Fibroblast of lung (primary cell): ENCODE measurements at regions not wholly inside any gene's neighbourhood (a gene's known extent, or its start where the extent isn't known, plus 50 kb on each side); places are given as distances from the start of the nearest gene placed in this dataset.

Source experiments
- DNase-seq, 2 donors: peaks; one replicate each; pipeline versions ENCODE4 v3.0.0 to v3.0.0-alpha.2; 2010; ENCODE audit warnings: low read depth in 2 of 2
- H2AFZ ChIP-seq: 2 replicates; pipeline ENCODE4 v1.5.1; 2012; ENCODE audit warnings: low read length, control low read depth, inconsistent platforms
- H3K27ac ChIP-seq: 2 replicates; pipeline ENCODE4 v1.5.1; 2011; ENCODE audit warnings: low read length, control low read depth; ENCODE audit not compliant: insufficient read depth
- H3K27me3 ChIP-seq: 2 replicates; pipeline ENCODE4 v1.5.1; 2011; ENCODE audit warnings: mild to moderate bottlenecking, low read length; ENCODE audit not compliant: control insufficient read depth, insufficient read depth
- H3K36me3 ChIP-seq: 2 replicates; pipeline ENCODE4 v1.5.1; 2011; ENCODE audit warnings: low read length; ENCODE audit not compliant: control insufficient read depth, insufficient read depth
- H3K4me1 ChIP-seq: 2 replicates; pipeline ENCODE4 v1.5.1; 2011; ENCODE audit warnings: low read length; ENCODE audit not compliant: control insufficient read depth, insufficient read depth; ENCODE audit errors: extremely low read depth
- H3K4me2 ChIP-seq: 2 replicates; pipeline ENCODE4 v1.5.1; 2011; ENCODE audit warnings: low read length, control low read depth; ENCODE audit not compliant: insufficient read depth; ENCODE audit errors: extremely low read depth
- H3K4me3 ChIP-seq, 4 experiments: fragments of 200-600 bp in 1 of 4; sonication (generic) in 1 of 4; replicated peaks in 1 of 4; 2 replicates each; pipeline ENCODE4 v1.5.1; 2011 to 2016; ENCODE audit warnings: low read length in 4 of 4, low read depth in 3 of 4, mild to moderate bottlenecking in 3 of 4, control low read depth in 2 of 4, inconsistent platforms in 1 of 4, mixed read lengths in 1 of 4; ENCODE audit not compliant: insufficient read depth in 1 of 4; ENCODE audit errors: control extremely low read depth in 1 of 4
- H3K79me2 ChIP-seq: 2 replicates; pipeline ENCODE4 v1.5.1; 2012; ENCODE audit warnings: mild to moderate bottlenecking, low read length, inconsistent platforms; ENCODE audit not compliant: control insufficient read depth, insufficient read depth
- H3K9ac ChIP-seq: 2 replicates; pipeline ENCODE4 v1.5.1; 2011; ENCODE audit warnings: mild to moderate bottlenecking, low read length, control low read depth; ENCODE audit not compliant: insufficient read depth
- H3K9me3 ChIP-seq: 2 replicates; pipeline ENCODE4 v1.5.1; 2012; ENCODE audit warnings: low read depth, low read length; ENCODE audit not compliant: control insufficient read depth, insufficient read depth
- H4K20me1 ChIP-seq: 2 replicates; pipeline ENCODE4 v1.5.1; 2011; ENCODE audit warnings: low read length; ENCODE audit not compliant: control insufficient read depth, insufficient read depth; ENCODE audit errors: extremely low read depth
- EZH2 ChIP-seq: IDR thresholded peaks from 2 replicates; pipeline ENCODE4 v1.5.1; 2012; ENCODE audit warnings: low read length, control low read depth, mild to moderate bottlenecking; ENCODE audit errors: missing control alignments
- TF ChIP-seq, protein P1 (sequence below), 2 donors: IDR thresholded peaks in 1 of 2; conservative IDR thresholded peaks in 1 of 2; 1 replicate in 1 of 2; 2 replicates in 1 of 2; pipeline ENCODE4 v1.5.1; 2011 to 2012; ENCODE audit warnings: low read length in 2 of 2, control low read depth in 1 of 2, inconsistent platforms in 1 of 2, low read depth in 1 of 2, mild to moderate bottlenecking in 1 of 2

DNA sequence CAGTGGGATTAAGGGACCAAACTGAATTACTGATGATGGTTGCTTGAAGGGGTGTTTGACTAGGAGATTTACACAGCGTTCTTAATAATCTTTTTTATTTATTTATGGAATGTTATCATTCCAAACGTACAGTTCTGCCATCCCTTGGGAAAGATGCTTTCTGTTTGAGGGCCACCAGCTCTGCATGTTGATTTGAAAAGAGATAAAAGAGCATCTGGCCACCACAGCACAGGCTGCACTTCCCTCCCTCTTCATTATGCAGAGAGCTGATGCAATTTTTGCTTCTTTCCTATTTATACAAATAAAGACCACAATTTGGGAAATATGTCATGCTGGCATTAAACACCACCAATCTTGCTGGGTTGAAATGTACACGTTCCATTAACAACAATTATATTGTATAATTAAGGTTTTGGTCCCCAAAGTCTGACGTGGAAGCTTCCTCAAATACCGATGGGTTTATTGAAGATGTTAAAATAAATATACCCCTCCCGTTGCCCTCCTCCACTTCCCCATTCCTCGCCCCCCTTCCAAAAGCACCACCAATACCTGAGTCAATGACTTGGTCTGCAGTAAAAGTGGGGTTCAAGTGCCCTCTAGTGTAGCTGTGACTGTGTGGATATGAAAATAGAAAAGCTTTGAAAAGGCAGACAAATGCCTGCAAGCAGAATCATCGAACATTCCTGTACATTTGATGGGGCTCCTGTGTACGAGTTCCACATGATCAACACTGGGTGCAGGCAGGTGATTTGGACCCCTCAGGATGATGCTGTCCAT, 211.9 kb downstream of the HRH4 start:
- peak in 1 of 2 donors; percentile 30 for DNase-seq
- Histone ChIP-seq H3K36me3 (no peaks in the 10 kb centered on the region), H3K4me3 (no peak overlapping the region), H3K4me2 (no peak overlapping the region), H3K27me3 (peaks cover 2% of the 10 kb centered on the region), H2AFZ (no peak overlapping the region), H4K20me1 (no peaks in the 10 kb centered on the region), H3K9me3 (no peaks in the 10 kb centered on the region), H3K4me1 (no peaks in the 10 kb centered on the region), H3K79me2 (no peaks in the 10 kb centered on the region), H3K27ac (no peak overlapping the region), H3K9ac (no peak overlapping the region)
- no peak for TF ChIP-seq EZH2
- TF ChIP-seq, protein P1, sequence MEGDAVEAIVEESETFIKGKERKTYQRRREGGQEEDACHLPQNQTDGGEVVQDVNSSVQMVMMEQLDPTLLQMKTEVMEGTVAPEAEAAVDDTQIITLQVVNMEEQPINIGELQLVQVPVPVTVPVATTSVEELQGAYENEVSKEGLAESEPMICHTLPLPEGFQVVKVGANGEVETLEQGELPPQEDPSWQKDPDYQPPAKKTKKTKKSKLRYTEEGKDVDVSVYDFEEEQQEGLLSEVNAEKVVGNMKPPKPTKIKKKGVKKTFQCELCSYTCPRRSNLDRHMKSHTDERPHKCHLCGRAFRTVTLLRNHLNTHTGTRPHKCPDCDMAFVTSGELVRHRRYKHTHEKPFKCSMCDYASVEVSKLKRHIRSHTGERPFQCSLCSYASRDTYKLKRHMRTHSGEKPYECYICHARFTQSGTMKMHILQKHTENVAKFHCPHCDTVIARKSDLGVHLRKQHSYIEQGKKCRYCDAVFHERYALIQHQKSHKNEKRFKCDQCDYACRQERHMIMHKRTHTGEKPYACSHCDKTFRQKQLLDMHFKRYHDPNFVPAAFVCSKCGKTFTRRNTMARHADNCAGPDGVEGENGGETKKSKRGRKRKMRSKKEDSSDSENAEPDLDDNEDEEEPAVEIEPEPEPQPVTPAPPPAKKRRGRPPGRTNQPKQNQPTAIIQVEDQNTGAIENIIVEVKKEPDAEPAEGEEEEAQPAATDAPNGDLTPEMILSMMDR (conservative IDR thresholded peaks at IDR 0.05 in 1 of 2, IDR thresholded peaks at IDR 0.05 in 1 of 2; ENCODE audit: low read depth in 1 of 2, low read length in 2 of 2): peak; percentile 19 to 33

DNA sequence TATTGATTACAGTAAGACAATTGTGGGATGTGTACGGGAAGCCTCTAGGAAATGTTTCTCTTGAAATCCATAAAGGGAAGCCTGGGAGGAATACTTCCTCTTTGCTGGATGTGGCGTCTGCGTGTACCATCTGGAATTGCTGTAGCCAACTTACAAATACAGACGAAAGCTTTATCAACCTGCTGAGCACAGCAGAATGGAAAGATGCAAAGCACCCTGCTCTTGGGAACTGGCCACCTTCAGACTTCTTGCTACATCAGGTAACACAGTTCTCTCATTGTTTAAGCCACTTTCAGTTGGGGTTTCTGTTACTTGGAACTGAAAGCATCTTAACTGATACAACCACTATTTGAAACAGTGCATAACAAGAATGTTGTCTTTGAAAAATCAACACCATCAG, 213.8 kb downstream of the HRH4 start:
- Histone ChIP-seq H2AFZ (no peak overlapping the region), H3K9me3 (no peaks in the 10 kb centered on the region), H3K36me3 (no peaks in the 10 kb centered on the region), H3K79me2 (no peaks in the 10 kb centered on the region), H3K4me1 (no peaks in the 10 kb centered on the region), H3K4me2 (no peak overlapping the region), H3K4me3 (no peak overlapping the region), H3K27ac (no peak overlapping the region), H3K9ac (no peak overlapping the region), H4K20me1 (no peaks in the 10 kb centered on the region), H3K27me3 (peaks cover 2% of the 10 kb centered on the region)
- DNase-seq: no peak
- TF ChIP-seq, protein P1 (conservative IDR thresholded peaks at IDR 0.05 in 1 of 2, IDR thresholded peaks at IDR 0.05 in 1 of 2; ENCODE audit: low read depth in 1 of 2, low read length in 2 of 2): no peak
- TF ChIP-seq EZH2: no peak

DNA sequence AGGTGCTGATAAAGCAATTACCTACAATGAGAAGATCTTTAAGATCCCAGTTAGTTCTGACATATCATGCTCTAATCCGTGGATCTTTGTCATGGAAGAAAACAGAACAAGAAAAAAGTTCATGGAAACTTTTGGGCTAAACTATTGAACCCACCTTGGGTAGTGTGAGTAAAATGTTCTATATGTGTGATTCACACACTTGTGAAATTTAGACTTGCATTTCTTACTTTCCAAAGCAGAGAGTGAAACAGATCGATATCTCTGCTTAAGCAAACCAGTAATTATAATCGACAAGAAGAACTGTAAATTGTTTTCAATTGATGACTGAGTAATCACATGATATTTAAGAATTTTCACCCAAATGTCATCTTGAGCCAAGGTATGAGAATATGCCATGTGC, 214.2 kb downstream of the HRH4 start:
- H3K4me1 ChIP-seq: no peaks in the 10 kb centered on the region
- H3K27ac ChIP-seq: no peak overlapping the region
- H3K4me2 ChIP-seq: no peak overlapping the region
- H3K36me3 ChIP-seq: no peaks in the 10 kb centered on the region
- H3K9ac ChIP-seq: no peak overlapping the region
- H3K4me3 ChIP-seq: no peak overlapping the region
- TF ChIP-seq, protein P1 (conservative IDR thresholded peaks at IDR 0.05 in 1 of 2, IDR thresholded peaks at IDR 0.05 in 1 of 2; ENCODE audit: low read depth in 1 of 2, low read length in 2 of 2): no peak
- DNase-seq: no peak
- H4K20me1 ChIP-seq: no peaks in the 10 kb centered on the region
- H3K27me3 ChIP-seq: peaks cover 2% of the 10 kb centered on the region
- H2AFZ ChIP-seq: no peak overlapping the region
- H3K79me2 ChIP-seq: no peaks in the 10 kb centered on the region
- no peaks in the 10 kb centered on the region for H3K9me3 ChIP-seq
